C4-2B (cell line): ENCODE measurements at regions not wholly inside any gene's neighbourhood (a gene's known extent, or its start where the extent isn't known, plus 50 kb on each side); places are given as distances from the start of the nearest gene placed in this dataset.

Experiments used
- CTCF ChIP-seq: fragments of 450-650 bp; conservative IDR thresholded peaks from 2 replicates; pipeline ENCODE4 v1.5.1; 2017; ENCODE audit warnings: mild to moderate bottlenecking
- ZFX ChIP-seq: fragments of 450-650 bp; IDR thresholded peaks from 2 replicates; pipeline ENCODE4 v1.6.1; 2017

- TF ChIP-seq CTCF: no peak
- TF ChIP-seq ZFX: no peak
These were observed 249.0 kb upstream of the SALL1 start for GRCh38 chr16:51399908-51400670.
